ENCODE measurements at regions not wholly inside any gene's neighbourhood (a gene's known extent, or its start where the extent isn't known, plus 50 kb on each side); places are given as distances from the start of the nearest gene placed in this dataset.
"Not testable (repeated sequence)": the region's sequence is repeated elsewhere in the genome, so short reads cannot be mapped to it uniquely, and the experiment has no call there.

DNA sequence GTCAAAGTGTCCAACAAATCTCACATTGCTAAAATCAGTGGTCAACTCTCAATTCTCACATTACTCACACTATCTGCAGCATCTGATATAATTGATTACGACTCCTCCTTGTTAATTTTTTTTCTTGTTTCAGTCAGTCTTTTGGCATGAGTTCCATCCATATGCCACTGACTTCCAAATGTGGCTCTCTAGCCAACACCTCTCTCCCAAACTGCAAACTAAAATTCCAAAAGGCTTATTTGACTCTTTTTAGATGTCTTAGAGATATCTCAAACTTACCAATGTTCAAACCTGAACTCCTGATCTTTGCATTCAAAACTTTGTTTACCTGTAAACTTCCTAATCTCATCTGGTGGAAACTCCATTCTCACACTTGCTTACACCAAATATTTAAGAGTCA, 162.1 kb upstream of the ZNF658 start:
- H3K4me3 Mint-ChIP-seq; H3K4me1 Mint-ChIP-seq; H3K27me3 Mint-ChIP-seq; ATAC-seq (ENCODE audit: low read depth); H3K36me3 Mint-ChIP-seq; H3K9me3 Mint-ChIP-seq; H3K27ac Mint-ChIP-seq; DNase-seq (ENCODE audit: low spot score in 2 of 2): not testable (repeated sequence)

- not testable (repeated sequence) for ATAC-seq (ENCODE audit: low read depth); DNase-seq (ENCODE audit: low spot score in 2 of 2); H3K4me3 Mint-ChIP-seq; H3K9me3 Mint-ChIP-seq; H3K36me3 Mint-ChIP-seq; H3K4me1 Mint-ChIP-seq; H3K27me3 Mint-ChIP-seq; H3K27ac Mint-ChIP-seq
Observed at GRCh38 chr9:66740136-66740535, 160.4 kb upstream of the ZNF658 start.

GRCh38 chr9:66745846-66746245, 154.7 kb upstream of the ZNF658 start:
- H3K4me1 Mint-ChIP-seq; H3K4me3 Mint-ChIP-seq; H3K36me3 Mint-ChIP-seq; H3K27me3 Mint-ChIP-seq; DNase-seq (ENCODE audit: low spot score in 2 of 2); ATAC-seq (ENCODE audit: low read depth); H3K9me3 Mint-ChIP-seq; H3K27ac Mint-ChIP-seq: not testable (repeated sequence)

DNA sequence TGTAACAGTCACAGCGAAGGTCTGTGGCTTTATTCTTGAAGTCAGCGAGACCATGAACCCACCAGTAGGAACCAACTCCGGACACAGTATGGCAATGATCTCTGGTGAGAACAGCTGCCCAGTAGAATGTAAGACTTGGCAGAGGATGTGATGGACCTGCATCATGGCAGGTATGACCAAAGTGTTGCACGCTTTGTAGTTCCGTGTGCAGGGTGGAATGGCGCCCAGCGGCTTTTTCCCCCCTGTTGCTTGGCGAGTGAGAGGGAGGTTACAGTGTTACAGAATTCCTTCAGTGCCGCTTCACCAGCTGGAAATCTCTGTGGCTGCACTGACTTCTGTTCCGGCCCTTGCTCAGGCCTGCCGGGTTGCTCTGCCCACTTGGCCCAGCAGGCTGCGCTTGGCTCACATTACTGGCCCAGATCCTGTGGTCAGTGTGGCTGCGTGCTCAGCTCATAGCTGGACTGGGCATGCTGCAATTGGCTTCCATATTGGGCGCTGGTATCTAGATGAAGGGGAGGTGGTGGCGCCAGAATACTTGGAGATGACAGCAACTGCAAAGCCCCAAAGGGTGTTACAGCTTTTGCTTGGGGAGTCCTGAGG, 148.1 kb upstream of the ZNF658 start:
- not testable (repeated sequence) for H3K4me1 Mint-ChIP-seq

GRCh38 chr9:66759825-66760492, 140.6 kb upstream of the ZNF658 start:
- not testable (repeated sequence) for H3K27me3 Mint-ChIP-seq; H3K27ac Mint-ChIP-seq; H3K9me3 Mint-ChIP-seq; H3K4me1 Mint-ChIP-seq; H3K36me3 Mint-ChIP-seq; DNase-seq (ENCODE audit: low spot score in 2 of 2); H3K4me3 Mint-ChIP-seq; ATAC-seq (ENCODE audit: low read depth)

More for the DNA sequence above, 148.1 kb upstream of the ZNF658 start:
- not testable (repeated sequence) for H3K27ac Mint-ChIP-seq; H3K36me3 Mint-ChIP-seq; DNase-seq (ENCODE audit: low spot score in 2 of 2); H3K4me3 Mint-ChIP-seq; H3K9me3 Mint-ChIP-seq; H3K27me3 Mint-ChIP-seq; ATAC-seq (ENCODE audit: low read depth)

DNA sequence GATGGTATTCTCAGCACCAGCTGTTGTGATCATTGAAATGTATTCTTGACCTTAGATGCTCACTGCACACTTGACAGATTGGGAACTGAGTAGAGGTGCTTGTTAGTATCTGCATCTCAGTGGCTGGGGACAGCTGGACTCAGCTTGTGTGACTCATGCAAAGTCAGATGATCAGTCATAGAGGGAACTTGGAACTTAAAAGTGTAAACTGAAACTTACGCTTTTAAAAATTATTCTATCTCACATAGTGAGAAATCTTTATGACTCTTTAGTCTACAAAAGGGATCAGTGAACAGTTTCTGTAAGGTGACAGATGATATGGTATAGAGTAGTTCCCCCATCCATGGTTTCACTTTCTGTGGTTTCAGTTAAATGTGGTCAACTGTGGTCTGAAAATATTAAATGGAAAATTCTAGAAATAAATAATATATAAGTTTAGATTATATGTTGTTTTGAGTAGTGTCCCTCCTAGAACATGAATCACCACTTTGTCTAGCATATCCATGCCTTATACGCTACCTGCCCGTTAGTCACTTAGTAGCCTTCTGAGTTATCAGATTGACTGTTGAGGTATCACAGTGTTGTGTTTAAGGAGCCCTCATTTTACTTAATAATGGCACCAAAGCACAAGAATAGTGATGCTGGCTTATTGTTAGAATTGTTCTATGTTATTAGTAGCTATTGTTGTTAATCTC, 135.6 kb upstream of the ZNF658 start:
- not testable (repeated sequence) for H3K9me3 Mint-ChIP-seq; H3K4me3 Mint-ChIP-seq; DNase-seq (ENCODE audit: low spot score in 2 of 2); H3K36me3 Mint-ChIP-seq; H3K27me3 Mint-ChIP-seq; H3K27ac Mint-ChIP-seq; H3K4me1 Mint-ChIP-seq
- ATAC-seq (ENCODE audit: low read depth) = peak; percentile 56

DNA sequence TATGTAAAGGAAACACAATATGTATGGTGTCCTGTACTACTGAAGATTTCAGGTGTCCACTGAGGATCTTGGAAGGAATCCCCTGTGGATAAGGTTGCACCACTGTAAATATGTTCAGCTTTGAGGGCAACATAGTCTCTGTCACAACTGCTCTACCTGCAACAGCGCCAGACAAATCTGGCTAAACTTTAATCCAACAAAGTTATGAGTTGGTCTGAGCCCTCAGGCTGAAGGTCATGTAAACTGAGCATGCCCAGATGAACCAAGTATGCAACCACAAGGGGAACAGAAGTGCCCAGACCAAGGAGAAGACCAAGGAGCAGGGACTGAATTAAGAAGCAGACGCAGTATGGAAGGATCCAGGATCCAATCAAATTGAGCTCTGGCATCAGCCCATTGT, 135.0 kb upstream of the ZNF658 start:
- ATAC-seq (ENCODE audit: low read depth); H3K9me3 Mint-ChIP-seq; H3K4me3 Mint-ChIP-seq; H3K27ac Mint-ChIP-seq; H3K27me3 Mint-ChIP-seq; H3K4me1 Mint-ChIP-seq; H3K36me3 Mint-ChIP-seq; DNase-seq (ENCODE audit: low spot score in 2 of 2): not testable (repeated sequence)

DNA sequence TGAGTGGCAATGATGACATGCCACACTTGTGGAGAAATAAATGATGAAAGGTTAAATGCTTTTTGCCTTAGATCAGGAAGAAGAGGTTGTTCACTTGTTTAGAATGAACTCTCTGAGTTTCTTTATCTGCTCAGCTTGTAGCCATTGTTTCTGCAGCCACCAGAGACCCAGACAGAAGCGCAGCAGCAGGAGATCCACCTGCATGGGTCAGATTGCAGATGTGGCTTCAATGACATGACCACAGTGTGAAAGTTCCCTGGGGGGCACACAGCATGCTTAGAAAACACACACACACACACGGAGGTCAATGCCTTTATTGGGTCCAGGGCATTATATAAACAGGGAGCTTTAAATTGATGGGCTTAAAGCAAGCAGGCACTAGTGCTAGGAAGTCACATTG, 129.0 kb upstream of the ZNF658 start:
- DNase-seq (ENCODE audit: low spot score in 2 of 2); ATAC-seq (ENCODE audit: low read depth); H3K4me1 Mint-ChIP-seq; H3K36me3 Mint-ChIP-seq; H3K4me3 Mint-ChIP-seq; H3K27ac Mint-ChIP-seq; H3K9me3 Mint-ChIP-seq; H3K27me3 Mint-ChIP-seq: not testable (repeated sequence)

DNA sequence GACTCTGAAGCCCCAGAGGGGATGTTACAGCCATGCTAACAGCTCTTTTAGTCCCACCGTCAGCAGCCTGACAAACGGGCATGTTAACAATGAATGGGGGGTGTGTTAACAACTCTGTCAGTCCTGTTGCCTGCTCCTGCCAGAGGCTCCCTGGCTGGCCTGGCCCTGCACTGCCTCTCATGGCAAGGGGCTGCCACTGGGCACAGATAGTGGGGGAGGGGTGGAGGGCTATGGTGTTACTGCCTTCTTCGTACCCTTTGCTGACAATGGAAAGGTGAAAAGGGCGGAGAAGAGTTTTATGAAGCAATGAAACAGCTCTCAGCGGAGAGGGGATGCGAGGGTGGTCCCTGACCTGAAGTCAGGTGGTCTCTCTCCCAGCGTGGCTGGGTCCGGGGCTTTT, 125.9 kb upstream of the ZNF658 start:
- not testable (repeated sequence) for H3K27me3 Mint-ChIP-seq; H3K4me3 Mint-ChIP-seq; H3K4me1 Mint-ChIP-seq; H3K36me3 Mint-ChIP-seq; H3K27ac Mint-ChIP-seq; DNase-seq (ENCODE audit: low spot score in 2 of 2); ATAC-seq (ENCODE audit: low read depth); H3K9me3 Mint-ChIP-seq

- H3K4me3 Mint-ChIP-seq; H3K4me1 Mint-ChIP-seq; H3K9me3 Mint-ChIP-seq; H3K36me3 Mint-ChIP-seq; H3K27ac Mint-ChIP-seq; H3K27me3 Mint-ChIP-seq; DNase-seq (ENCODE audit: low spot score in 2 of 2); ATAC-seq (ENCODE audit: low read depth): not testable (repeated sequence)
Observed at GRCh38 chr9:66779944-66780661, 120.4 kb upstream of the ZNF658 start.

GRCh38 chr9:66781240-66781639, 119.3 kb upstream of the ZNF658 start:
- not testable (repeated sequence) for H3K27ac Mint-ChIP-seq; H3K36me3 Mint-ChIP-seq; DNase-seq (ENCODE audit: low spot score in 2 of 2); H3K9me3 Mint-ChIP-seq; H3K4me3 Mint-ChIP-seq; H3K4me1 Mint-ChIP-seq; H3K27me3 Mint-ChIP-seq; ATAC-seq (ENCODE audit: low read depth)

GRCh38 chr9:66782010-66782409, 118.5 kb upstream of the ZNF658 start:
- not testable (repeated sequence) for H3K9me3 Mint-ChIP-seq, H3K4me3 Mint-ChIP-seq, H3K27ac Mint-ChIP-seq

GRCh38 chr9:66785603-66786002, 114.9 kb upstream of the ZNF658 start:
- H3K36me3 Mint-ChIP-seq; H3K4me1 Mint-ChIP-seq; H3K9me3 Mint-ChIP-seq; H3K27me3 Mint-ChIP-seq; ATAC-seq (ENCODE audit: low read depth); H3K4me3 Mint-ChIP-seq; DNase-seq (ENCODE audit: low spot score in 2 of 2); H3K27ac Mint-ChIP-seq: not testable (repeated sequence)

More at GRCh38 chr9:66782010-66782409, 118.5 kb upstream of the ZNF658 start:
- not testable (repeated sequence) for H3K27me3 Mint-ChIP-seq; H3K36me3 Mint-ChIP-seq; DNase-seq (ENCODE audit: low spot score in 2 of 2); ATAC-seq (ENCODE audit: low read depth); H3K4me1 Mint-ChIP-seq

DNA sequence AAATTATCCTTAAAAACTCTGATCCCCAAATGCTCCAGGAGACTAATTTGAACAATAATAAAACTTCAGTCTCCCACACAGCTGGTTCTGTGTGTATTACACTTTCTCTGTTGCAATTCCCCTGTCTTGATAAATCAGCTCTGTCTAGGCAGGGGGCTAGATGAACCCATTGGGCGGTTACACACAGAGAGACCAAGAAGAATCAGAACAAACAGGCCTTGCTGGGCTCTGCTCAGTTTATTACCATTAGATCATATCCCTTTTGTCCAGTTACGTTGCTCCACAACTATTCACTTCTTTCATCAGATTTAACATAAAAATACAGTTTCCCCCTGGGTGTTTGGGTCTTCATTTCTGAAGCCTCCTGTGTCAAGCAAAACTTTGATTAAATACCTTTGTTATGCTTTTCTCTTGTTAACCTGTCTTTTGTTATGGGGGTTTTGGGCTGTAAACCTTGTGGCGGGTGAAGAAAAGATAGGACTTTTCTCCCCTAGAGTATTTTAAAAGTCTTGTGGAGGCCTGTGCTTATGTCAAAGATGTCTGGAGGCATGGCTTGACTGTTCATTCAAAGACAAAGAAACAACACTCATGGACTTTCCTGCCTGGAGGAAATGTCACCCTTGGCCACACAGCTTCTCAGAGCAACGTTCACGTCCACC, 109.3 kb upstream of the ZNF658 start:
- not testable (repeated sequence) for DNase-seq (ENCODE audit: low spot score in 2 of 2); H3K4me1 Mint-ChIP-seq; ATAC-seq (ENCODE audit: low read depth); H3K27me3 Mint-ChIP-seq; H3K27ac Mint-ChIP-seq; H3K9me3 Mint-ChIP-seq; H3K36me3 Mint-ChIP-seq; H3K4me3 Mint-ChIP-seq
